ENCODE measurements at regions not wholly inside any gene's neighbourhood (a gene's known extent, or its start where the extent isn't known, plus 50 kb on each side); places are given as distances from the start of the nearest gene placed in this dataset.

DNA sequence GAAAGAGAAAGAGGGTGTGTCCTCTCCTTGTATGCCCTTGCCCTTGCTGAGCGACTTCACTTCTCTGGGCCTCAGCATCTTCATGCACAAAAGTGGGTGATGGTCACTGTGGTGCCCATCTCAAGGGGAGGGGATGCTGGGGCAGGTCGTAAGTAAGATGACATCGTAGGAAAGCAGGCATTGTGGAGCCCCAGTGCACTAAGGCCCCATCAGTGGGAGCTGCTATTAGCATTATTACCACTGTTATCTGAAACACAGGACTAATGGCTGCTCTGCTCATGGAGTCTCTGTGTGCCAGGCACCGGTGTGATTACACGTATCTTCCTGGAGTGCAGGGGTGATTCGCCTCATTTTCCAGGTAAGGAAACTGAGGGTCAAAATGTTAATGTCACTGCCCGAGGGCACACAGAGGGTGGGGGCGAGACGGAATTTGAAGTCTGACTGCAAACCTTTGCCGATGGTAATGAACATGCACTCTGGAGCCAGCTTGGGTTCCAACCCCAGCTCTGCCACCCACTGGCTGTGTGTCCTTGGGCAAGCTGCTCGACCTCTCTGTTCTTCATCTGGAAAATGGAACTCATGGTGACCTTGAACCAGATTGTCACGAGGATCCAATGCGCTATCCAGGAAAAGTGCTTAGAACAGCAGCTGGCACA is 63.2 kb upstream of the GSE1 start:
- DNase-seq (ENCODE audit: low spot score): no peak
- TF ChIP-seq EZH2 (IDR thresholded peaks at IDR 0.05; ENCODE audit: borderline replicate concordance): no peak
- TF ChIP-seq EZH2phosphoT487 (IDR thresholded peaks at IDR 0.05; ENCODE audit: low read depth, severe bottlenecking, unreplicated experiment): no peak
- TF ChIP-seq, protein P1, sequence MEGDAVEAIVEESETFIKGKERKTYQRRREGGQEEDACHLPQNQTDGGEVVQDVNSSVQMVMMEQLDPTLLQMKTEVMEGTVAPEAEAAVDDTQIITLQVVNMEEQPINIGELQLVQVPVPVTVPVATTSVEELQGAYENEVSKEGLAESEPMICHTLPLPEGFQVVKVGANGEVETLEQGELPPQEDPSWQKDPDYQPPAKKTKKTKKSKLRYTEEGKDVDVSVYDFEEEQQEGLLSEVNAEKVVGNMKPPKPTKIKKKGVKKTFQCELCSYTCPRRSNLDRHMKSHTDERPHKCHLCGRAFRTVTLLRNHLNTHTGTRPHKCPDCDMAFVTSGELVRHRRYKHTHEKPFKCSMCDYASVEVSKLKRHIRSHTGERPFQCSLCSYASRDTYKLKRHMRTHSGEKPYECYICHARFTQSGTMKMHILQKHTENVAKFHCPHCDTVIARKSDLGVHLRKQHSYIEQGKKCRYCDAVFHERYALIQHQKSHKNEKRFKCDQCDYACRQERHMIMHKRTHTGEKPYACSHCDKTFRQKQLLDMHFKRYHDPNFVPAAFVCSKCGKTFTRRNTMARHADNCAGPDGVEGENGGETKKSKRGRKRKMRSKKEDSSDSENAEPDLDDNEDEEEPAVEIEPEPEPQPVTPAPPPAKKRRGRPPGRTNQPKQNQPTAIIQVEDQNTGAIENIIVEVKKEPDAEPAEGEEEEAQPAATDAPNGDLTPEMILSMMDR (IDR thresholded peaks at IDR 0.05; ENCODE audit: poor library complexity): no peak
- H3K4me1 ChIP-seq (ENCODE audit: insufficient read depth): peaks cover 17% of the 10 kb centered on the region
- peaks cover 9% of the 10 kb centered on the region for H3K79me2 ChIP-seq
- no peaks in the 10 kb centered on the region for H3K36me3 ChIP-seq (replicated peaks; ENCODE audit: insufficient read depth, low read depth)
- no peaks in the 10 kb centered on the region for H3K9me3 ChIP-seq (ENCODE audit: low read depth)
- H3K4me3 ChIP-seq: no peak overlapping the region
- no peak overlapping the region for H3K27ac ChIP-seq
- no peaks in the 10 kb centered on the region for H4K20me1 ChIP-seq (ENCODE audit: insufficient read depth, poor library complexity, severe bottlenecking)
- no peaks in the 10 kb centered on the region for H3K9me2 ChIP-seq (replicated peaks; ENCODE audit: insufficient read depth)
- WGBS (ENCODE audit: low lambda C conversion rate, missing lambda C conversion rate): 78% methylated on average over 13 of the region's 13 CpGs
- H2AFZ ChIP-seq: no peak overlapping the region
- H3K4me2 ChIP-seq: no peak overlapping the region
- no peaks in the 10 kb centered on the region for H3K27me3 ChIP-seq

DNA sequence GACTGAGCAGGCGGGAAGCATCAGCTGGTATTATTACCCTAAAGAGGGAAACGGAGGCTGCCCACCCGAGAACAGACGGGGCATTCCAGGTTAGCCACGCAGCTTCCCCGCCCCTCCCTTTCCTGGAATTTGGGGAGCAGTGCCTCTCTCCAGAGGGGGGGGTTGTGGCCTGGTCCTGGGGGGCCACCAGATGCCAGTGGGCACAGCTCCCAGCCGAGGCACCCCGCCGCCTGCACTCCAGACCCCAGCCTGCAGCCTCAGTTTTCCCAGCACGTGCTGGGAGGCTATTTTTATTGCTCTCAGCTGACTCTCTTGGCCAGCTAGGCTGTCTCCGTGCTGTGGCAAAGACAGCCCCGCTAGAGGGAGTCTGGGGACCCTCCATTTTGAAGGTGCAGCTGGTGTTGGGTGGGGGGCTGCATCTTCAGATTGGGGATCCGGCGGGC is 62.7 kb upstream of the GSE1 start:
- DNase-seq (ENCODE audit: low spot score): no peak
- H3K79me2 ChIP-seq: peaks cover 7% of the 10 kb centered on the region
- no peak overlapping the region for H3K4me3 ChIP-seq
- no peaks in the 10 kb centered on the region for H3K27me3 ChIP-seq
- peaks cover 17% of the 10 kb centered on the region for H3K4me1 ChIP-seq (ENCODE audit: insufficient read depth)
- TF ChIP-seq EZH2 (IDR thresholded peaks at IDR 0.05; ENCODE audit: borderline replicate concordance) (no peak), EZH2phosphoT487 (IDR thresholded peaks at IDR 0.05; ENCODE audit: low read depth, severe bottlenecking, unreplicated experiment) (no peak)
- TF ChIP-seq, protein P1 (IDR thresholded peaks at IDR 0.05; ENCODE audit: poor library complexity): no peak
- no peaks in the 10 kb centered on the region for H3K9me3 ChIP-seq (ENCODE audit: low read depth)
- H2AFZ ChIP-seq: no peak overlapping the region
- no peak overlapping the region for H3K4me2 ChIP-seq
- no peaks in the 10 kb centered on the region for H3K36me3 ChIP-seq (replicated peaks; ENCODE audit: insufficient read depth, low read depth)
- H4K20me1 ChIP-seq (ENCODE audit: insufficient read depth, poor library complexity, severe bottlenecking): no peaks in the 10 kb centered on the region
- 85% methylated on average over 13 of the region's 14 CpGs for WGBS (ENCODE audit: low lambda C conversion rate, missing lambda C conversion rate)
- H3K9me2 ChIP-seq (replicated peaks; ENCODE audit: insufficient read depth): no peaks in the 10 kb centered on the region
- no peak overlapping the region for H3K27ac ChIP-seq

DNA sequence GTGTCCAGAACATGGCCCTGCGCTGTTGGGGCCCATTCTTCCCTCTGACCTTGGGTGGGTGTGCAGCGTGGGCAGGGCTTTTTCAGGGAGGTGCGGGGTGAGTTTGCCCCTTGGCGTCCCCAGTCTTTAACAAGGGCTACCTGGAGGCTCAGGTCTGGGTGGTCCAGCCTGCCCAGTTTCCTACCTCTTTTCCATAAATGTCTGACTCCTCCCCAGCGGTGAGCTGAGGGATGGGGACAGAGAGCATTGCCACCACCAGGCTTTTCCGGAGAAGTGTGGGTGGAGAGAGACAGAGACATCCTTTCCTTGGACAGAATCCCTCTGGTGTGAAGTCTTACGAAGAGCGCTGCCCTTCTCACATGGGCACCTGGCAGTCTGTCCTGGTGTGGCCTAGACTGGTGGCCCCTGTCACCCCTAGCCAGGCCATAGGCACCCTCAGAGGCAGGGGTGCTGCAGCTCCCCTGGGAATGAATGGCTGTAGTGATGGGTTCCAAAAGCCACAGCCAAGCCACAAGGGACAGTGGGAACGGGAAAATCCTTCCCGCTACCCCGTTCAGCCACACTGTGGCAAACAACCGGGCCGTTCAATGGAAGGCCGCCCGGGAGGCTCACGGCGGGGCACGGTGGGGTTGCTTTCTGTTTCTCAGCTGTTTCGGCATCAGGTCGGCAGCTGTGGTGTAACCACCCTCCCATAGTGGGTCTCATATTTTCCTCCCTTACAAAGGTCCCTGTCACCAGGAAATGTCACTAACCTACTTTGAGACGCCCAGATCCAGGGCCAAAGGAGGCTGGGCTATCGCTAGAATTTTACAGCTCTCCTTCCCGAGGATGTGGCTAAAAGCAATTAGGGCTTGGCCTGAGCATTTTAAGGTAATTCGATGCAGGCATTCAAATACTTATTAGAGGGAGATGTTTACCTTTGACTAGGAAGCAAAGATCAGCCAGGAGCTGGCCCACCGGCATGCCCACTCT is 61.9 kb upstream of the GSE1 start:
- peaks cover 14% of the 10 kb centered on the region for H3K79me2 ChIP-seq
- H3K4me3 ChIP-seq: no peak overlapping the region
- H2AFZ ChIP-seq: no peak overlapping the region
- DNase-seq (ENCODE audit: low spot score): no peak
- H3K36me3 ChIP-seq (replicated peaks; ENCODE audit: insufficient read depth, low read depth): no peaks in the 10 kb centered on the region
- no peak overlapping the region for H3K4me2 ChIP-seq
- H3K27me3 ChIP-seq: no peaks in the 10 kb centered on the region
- H3K27ac ChIP-seq: peak overlapping the region; percentile 43
- H3K9me3 ChIP-seq (ENCODE audit: low read depth): no peaks in the 10 kb centered on the region
- 70% methylated on average over 25 of the region's 25 CpGs for WGBS (ENCODE audit: low lambda C conversion rate, missing lambda C conversion rate)
- no peaks in the 10 kb centered on the region for H4K20me1 ChIP-seq (ENCODE audit: insufficient read depth, poor library complexity, severe bottlenecking)
- peaks cover 17% of the 10 kb centered on the region for H3K4me1 ChIP-seq (ENCODE audit: insufficient read depth)
- no peak for TF ChIP-seq EZH2phosphoT487 (IDR thresholded peaks at IDR 0.05; ENCODE audit: low read depth, severe bottlenecking, unreplicated experiment)
- TF ChIP-seq, protein P1 (IDR thresholded peaks at IDR 0.05; ENCODE audit: poor library complexity): no peak
- TF ChIP-seq EZH2 (IDR thresholded peaks at IDR 0.05; ENCODE audit: borderline replicate concordance): no peak
- H3K9me2 ChIP-seq (replicated peaks; ENCODE audit: insufficient read depth): no peaks in the 10 kb centered on the region

Data from hepatocyte (in vitro differentiated cells).